Chondrocyte (in vitro differentiated cells): ENCODE measurements at regions not wholly inside any gene's neighbourhood (a gene's known extent, or its start where the extent isn't known, plus 50 kb on each side); places are given as distances from the start of the nearest gene placed in this dataset.

Source experiments
- DNase-seq: peaks from one replicate; pipeline ENCODE4 v3.0.0; 2021; ENCODE audit warnings: mixed read lengths, low spot score
- H3K27ac Mint-ChIP-seq: one replicate; pipeline ENCODE4 v1.8.0; 2021; ENCODE audit warnings: mild to moderate bottlenecking, moderate library complexity, mixed read lengths; ENCODE audit not compliant: unreplicated experiment
- H3K27me3 Mint-ChIP-seq: 2 replicates; pipeline ENCODE4 v1.8.0; 2021; ENCODE audit warnings: low read depth, mixed read lengths
- H3K36me3 Mint-ChIP-seq: 2 replicates; pipeline ENCODE4 v1.8.0; 2021; ENCODE audit warnings: low read depth, mixed read lengths
- H3K4me1 Mint-ChIP-seq: 2 replicates; pipeline ENCODE4 v1.8.0; 2021; ENCODE audit warnings: low read depth, mild to moderate bottlenecking, mixed read lengths
- H3K4me3 Mint-ChIP-seq: one replicate; pipeline ENCODE4 v1.8.0; 2021; ENCODE audit warnings: mild to moderate bottlenecking, moderate library complexity, mixed read lengths; ENCODE audit not compliant: unreplicated experiment
- H3K9me3 Mint-ChIP-seq: 2 replicates; pipeline ENCODE4 v1.8.0; 2021; ENCODE audit warnings: low read depth, mixed read lengths
- CTCF ChIP-seq: fragments of 200-600 bp; sonication (generic); IDR thresholded peaks from 2 replicates; pipeline ENCODE4 v1.5.0; 2021; ENCODE audit warnings: antibody characterized with exemption, mild to moderate bottlenecking, moderate library complexity

- H3K27ac Mint-ChIP-seq, result no peak overlapping the region
- no peaks in the 10 kb centered on the region for H3K27me3 Mint-ChIP-seq
- no peak for TF ChIP-seq CTCF
These were observed 210.0 kb downstream of the KLHL4 start for GRCh38 chrX:87727620-87728019.

GRCh38 chrX:87728024-87728423, 210.4 kb downstream of the KLHL4 start:
- Mint-ChIP-seq H3K9me3 (no peaks in the 10 kb centered on the region), H3K4me1 (no peaks in the 10 kb centered on the region), H3K4me3 (no peak overlapping the region), H3K36me3 (no peaks in the 10 kb centered on the region), H3K27me3 (no peaks in the 10 kb centered on the region), H3K27ac (no peak overlapping the region)
- no peak for DNase-seq
- TF ChIP-seq CTCF, result no peak

More at GRCh38 chrX:87727620-87728019, 210.0 kb downstream of the KLHL4 start:
- Mint-ChIP-seq H3K36me3 (no peaks in the 10 kb centered on the region), H3K4me1 (no peaks in the 10 kb centered on the region), H3K4me3 (no peak overlapping the region), H3K9me3 (no peaks in the 10 kb centered on the region)
- no peak for DNase-seq

GRCh38 chrX:87728459-87728858, 210.9 kb downstream of the KLHL4 start:
- Mint-ChIP-seq H3K27me3 (no peaks in the 10 kb centered on the region), H3K9me3 (no peaks in the 10 kb centered on the region), H3K4me3 (no peak overlapping the region), H3K27ac (no peak overlapping the region), H3K4me1 (no peaks in the 10 kb centered on the region), H3K36me3 (no peaks in the 10 kb centered on the region)
- no peak for DNase-seq
- no peak for TF ChIP-seq CTCF

- Mint-ChIP-seq H3K4me1 (no peaks in the 10 kb centered on the region), H3K36me3 (no peaks in the 10 kb centered on the region), H3K27me3 (no peaks in the 10 kb centered on the region), H3K27ac (no peak overlapping the region), H3K9me3 (no peaks in the 10 kb centered on the region), H3K4me3 (no peak overlapping the region)
- no peak for DNase-seq
- TF ChIP-seq CTCF, result no peak
These were observed 214.5 kb downstream of the KLHL4 start for GRCh38 chrX:87732133-87732532.

GRCh38 chrX:87736576-87736975, 219.0 kb downstream of the KLHL4 start:
- Mint-ChIP-seq H3K27me3 (no peaks in the 10 kb centered on the region), H3K36me3 (no peaks in the 10 kb centered on the region), H3K4me3 (no peak overlapping the region), H3K9me3 (no peaks in the 10 kb centered on the region), H3K27ac (no peak overlapping the region), H3K4me1 (no peaks in the 10 kb centered on the region)
- TF ChIP-seq CTCF, result no peak
- no peak for DNase-seq
